Activated CD4-positive, CD25-positive, alpha-beta regulatory T cell treated with anti-CD3 and anti-CD28 coated beads, Interleukin-2, amount 50 U/mL, for 72 hours (primary cell): ENCODE measurements at regions not wholly inside any gene's neighbourhood (a gene's known extent, or its start where the extent isn't known, plus 50 kb on each side); places are given as distances from the start of the nearest gene placed in this dataset.
"Not testable (repeated sequence)": the region's sequence is repeated elsewhere in the genome, so short reads cannot be mapped to it uniquely, and the experiment has no call there.

Experiments
- DNase-seq: peaks from one replicate; pipeline ENCODE4 v3.0.0; 2021

GRCh38 chr2:212752730-212753351, 214.2 kb upstream of the ERBB4 start:
- no peak for DNase-seq

DNA sequence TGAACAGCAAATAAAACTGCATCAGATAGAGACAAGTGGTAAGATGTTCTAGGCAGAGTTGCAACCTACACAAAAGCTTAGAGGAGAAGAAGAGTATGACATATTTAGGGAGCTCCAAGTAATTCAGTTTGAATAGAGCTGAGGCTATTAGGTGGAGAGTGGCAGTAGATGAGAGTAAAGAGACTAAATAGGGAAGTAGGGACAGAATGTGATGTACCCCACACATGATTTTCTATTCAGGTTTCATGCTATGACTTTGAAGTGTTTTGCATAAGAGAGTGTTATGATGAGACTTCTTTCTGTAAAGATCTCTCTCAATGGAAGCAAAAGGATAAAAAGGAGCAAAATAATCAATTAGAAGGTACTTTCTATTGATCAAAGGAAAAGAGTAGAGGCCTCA, 206.8 kb upstream of the ERBB4 start:
- no peak for DNase-seq

DNA sequence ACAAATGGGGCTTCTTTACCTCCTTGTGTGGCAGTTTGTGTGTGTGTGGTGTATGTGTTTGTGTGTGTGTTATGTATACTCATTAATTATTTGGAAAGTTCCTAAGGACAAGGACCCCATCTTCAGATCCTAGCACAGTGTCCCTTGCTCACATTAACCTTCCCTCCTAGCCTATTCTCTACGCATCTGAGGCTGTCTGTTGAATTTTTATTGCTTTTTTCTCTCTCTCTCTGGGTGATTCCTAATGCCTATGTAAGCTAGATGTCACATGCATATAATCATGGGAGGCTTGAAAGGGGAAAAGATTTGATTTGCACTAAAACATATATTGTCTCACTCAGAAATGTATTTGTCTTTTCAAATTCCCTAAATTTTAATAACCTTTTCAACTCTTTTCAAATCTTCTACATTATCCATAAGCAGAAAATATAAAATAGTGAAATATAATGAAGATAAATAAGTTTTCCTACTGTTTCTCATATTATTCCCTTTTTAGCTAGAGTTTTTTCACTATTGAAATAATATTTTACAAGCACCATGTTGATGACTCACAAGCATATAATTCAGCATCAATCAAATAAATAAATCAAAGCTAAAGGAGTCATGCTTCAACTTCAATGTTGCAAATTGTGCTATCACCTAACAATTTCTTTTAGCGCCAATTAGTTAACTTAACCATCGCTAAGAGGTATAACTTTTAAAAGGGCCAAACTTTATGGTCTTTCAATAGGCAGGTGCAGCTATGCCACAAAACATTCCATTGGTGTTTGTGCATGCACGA, 199.0 kb upstream of the ERBB4 start:
- DNase-seq, result no peak

GRCh38 chr2:212736385-212736726, 197.8 kb upstream of the ERBB4 start:
- DNase-seq, result no peak

DNA sequence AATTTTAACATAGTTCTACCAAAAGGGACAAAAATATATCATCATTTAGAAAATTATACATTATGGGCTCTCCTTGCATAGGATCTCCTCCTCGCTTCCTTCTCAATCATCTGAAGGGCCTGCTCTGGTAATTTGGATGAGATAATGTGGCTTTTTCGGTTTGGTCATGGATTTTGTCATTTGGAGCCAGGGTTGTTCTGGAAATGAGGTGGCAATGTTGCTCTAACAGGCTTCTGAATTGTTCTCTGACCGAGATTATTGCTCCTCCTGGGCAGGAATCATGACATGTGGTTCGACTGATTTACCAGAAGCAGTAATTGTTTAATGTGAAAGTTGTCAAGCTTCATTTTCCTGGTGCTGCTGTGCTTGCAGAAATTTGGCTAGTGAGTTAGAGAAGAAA, 194.7 kb upstream of the ERBB4 start:
- no peak for DNase-seq

- no peak for DNase-seq
Observed at GRCh38 chr2:212732860-212733259, 194.3 kb upstream of the ERBB4 start.

DNA sequence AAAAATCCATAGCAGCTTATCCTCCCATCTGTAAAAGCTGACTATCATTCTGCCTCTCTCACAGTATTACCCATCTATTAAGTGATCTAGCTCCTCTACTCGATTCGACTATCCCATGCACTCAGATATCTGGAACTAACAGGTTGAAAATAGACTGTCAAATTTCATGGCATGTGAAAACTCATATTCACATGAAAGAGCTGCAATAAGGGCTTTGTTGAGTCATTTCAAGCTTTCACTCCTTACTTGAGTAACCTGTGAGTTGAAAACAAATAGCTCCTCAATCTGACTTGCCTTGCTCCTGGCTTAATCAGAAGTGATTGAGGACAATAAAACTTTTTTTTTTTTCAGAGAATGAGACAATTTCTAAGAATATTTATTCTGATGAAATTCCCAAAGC, 192.4 kb upstream of the ERBB4 start:
- DNase-seq, result no peak

DNA sequence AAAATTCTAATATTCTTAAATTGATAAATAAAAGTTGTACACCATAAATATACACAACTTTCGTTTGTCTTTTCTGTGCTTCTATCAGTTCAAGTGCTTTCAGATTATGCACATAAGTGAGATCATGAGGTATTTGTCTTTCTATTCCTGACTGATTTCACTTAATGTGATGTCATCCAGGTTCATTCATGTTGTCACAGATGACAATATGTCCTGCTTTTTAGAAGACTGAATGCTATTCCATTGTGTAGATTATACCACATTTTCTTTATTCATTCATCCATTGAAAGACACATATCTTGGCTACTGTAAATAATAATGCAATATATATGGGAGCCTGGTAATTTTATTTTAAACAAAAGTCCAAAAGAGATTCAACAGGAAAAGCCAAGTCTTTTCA, 190.1 kb upstream of the ERBB4 start:
- DNase-seq, result no peak

DNA sequence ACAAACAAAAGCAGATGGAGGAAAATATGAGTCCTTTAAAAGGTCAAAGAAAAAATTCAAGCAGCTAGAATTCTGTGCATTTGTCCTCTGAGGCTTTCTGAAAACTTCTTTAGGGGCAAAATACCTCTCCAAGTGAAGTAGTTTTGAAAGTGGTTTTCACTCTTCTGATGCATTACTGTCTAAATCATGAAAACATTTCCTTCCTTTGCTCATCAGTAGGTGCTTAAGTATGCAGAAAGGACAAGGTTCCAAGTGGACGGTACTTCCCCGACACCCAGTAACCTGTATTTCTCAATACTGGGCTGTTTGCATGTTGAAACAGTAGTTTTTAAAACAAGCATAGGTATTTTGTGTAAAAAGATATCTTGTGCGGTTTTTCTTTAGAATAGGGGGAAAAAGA, 189.1 kb upstream of the ERBB4 start:
- DNase-seq, result no peak

DNA sequence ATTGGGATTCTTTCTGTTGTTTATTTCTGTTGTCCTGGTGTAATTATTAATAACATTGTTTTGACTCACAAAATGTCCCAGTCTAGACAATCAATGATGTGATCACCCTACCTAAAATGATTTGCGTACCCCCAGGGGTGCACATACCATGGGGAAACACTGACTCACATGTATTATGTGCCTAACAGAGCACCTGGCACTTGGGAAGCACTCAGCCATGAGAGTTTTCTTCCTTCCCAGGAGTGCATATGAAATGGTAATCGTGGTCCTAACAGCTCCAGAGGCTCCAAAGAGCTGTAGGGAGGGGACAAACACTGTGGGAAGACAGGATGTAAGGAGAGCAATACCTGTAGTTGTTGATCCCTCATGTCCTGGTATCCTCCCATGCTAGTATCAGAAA, 187.8 kb upstream of the ERBB4 start:
- no peak for DNase-seq

DNA sequence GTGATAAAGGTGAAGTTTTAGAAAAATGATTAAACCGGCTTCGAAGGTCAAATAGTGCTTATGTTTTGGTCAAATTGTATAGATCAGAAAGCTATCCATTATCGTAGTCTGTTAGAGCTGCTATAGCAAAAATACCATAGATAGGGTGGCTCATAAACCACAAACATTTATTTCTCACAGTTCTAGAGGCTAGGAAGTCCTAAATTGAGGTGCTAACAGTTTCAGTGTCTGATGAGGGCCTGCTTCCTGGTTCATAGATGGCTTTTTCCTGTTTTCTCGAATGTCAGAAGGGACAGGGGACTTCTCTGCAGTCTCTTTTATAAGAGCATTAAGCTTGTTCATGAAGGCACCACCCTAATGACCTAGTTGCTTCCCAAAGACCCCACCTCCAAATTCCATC, 186.6 kb upstream of the ERBB4 start:
- DNase-seq, result no peak

GRCh38 chr2:212723226-212723625, 184.6 kb upstream of the ERBB4 start:
- no peak for DNase-seq

GRCh38 chr2:212722046-212722445, 183.4 kb upstream of the ERBB4 start:
- DNase-seq, result no peak

- no peak for DNase-seq
Observed at GRCh38 chr2:212721026-212721451, 182.4 kb upstream of the ERBB4 start.

DNA sequence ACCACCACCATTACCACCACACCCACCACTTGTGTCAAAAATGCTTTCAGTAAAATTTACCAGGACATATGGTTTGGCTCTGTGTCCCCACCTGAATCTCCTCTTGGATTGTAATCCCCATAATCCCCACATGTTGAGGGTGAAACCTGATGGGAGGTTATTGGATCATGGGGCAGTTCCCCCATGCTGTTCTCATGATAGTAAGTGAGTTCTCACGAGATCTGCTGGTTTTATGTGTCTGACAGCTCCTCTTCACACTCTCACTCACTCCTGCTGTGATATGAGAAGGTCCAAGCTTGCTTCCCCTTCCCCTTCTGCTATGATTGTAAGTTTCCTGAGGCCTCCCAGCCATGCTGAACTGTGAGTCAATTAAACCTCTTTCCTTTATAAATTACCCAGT, 176.8 kb upstream of the ERBB4 start:
- DNase-seq, result not testable (repeated sequence)

DNA sequence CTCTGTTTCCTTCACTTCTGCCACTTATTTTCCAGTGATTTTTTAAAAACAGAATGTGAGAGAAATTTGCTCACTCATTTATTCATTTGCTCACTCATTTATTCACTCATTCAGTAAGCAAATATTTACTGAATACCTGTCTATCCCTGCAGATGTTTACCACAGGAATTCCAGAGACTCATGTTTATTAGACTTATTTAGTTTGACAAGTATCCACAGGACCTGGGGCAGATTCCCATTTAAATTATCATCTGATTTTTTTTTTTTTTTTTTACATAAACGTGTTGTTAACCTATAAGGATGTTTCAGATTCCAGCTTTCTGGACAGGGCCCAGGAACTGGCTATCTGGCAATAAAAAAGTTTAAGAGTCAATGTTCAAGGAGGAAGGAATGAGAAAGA, 175.1 kb upstream of the ERBB4 start:
- no peak for DNase-seq

DNA sequence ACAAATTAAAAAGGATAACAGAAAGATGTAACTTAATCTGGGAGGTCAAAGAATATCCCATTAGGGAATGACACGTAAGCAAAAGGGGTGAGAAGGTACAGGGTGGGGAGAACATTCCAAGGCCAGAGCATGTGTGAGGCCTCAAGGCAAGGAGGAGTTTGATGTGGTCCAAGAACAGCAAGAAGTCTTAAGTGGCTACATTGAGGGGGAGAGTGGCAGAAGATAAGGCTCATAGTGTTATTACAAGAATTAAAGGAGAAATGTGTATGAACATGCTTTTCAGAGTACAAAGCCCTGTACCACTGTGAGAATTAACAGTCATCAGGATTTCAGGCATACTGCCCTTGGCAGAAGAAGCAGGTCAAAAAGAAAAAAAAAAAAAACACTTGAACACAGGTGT, 174.4 kb upstream of the ERBB4 start:
- no peak for DNase-seq

GRCh38 chr2:212712466-212712865, 173.9 kb upstream of the ERBB4 start:
- no peak for DNase-seq

DNA sequence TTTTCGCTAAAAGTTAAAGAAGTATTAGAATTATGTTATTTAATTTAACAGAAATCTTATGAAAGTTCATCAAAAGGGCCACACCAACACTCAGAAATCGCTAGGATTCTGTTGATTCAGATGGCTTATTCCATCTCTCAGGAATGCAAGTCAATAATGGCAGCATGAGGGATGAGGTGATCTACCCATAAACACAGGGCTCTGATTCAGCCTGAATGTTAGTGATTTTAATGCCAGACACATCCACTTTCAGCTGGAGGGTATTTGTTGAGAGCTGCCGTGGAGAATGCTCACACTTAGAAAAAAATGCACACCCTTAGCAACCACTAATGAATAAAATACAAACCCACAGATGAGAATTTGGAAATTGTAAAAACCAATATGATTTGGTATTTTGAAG, 173.3 kb upstream of the ERBB4 start:
- DNase-seq, result no peak

- DNase-seq, result no peak
Observed at GRCh38 chr2:212709280-212709679, 170.7 kb upstream of the ERBB4 start.

DNA sequence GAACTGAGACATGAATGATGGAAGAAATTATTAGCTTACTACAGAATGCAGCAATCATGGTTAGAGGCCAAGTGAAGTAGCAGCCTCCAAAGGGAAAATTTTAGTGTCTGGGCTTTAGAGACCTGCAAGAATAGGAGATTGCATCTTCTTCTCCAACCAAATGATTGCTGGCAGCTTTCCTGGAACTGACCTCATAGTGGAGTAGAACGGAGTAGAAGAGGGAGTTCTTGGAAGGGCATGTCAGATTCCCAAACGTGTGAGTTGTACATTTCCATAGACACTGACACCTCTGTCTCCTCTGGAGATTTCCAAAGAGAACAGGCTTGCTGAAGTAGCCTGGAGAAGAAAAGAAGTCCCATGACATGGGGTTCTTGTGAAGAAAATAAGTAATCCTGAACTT, 169.8 kb upstream of the ERBB4 start:
- no peak for DNase-seq

GRCh38 chr2:212695426-212695825, 156.8 kb upstream of the ERBB4 start:
- no peak for DNase-seq

DNA sequence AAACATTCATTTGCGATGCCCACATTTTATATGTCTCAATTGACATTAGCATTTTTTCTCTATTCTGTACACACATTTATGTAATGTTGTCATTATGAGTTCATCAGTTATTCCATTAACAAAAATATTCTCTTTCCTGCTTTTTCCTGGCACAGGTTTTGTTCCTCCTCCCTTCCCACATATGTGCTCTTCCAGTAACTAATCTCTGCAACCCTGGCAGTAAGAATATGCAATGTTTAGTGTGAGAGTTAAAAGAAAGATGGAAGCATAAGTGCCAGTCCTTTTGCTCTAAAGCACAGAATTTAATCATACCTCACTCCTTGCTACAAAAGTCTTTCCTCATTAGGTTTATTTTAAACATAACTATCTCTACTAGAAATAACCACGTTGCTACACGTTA, 155.8 kb upstream of the ERBB4 start:
- DNase-seq, result no peak

DNA sequence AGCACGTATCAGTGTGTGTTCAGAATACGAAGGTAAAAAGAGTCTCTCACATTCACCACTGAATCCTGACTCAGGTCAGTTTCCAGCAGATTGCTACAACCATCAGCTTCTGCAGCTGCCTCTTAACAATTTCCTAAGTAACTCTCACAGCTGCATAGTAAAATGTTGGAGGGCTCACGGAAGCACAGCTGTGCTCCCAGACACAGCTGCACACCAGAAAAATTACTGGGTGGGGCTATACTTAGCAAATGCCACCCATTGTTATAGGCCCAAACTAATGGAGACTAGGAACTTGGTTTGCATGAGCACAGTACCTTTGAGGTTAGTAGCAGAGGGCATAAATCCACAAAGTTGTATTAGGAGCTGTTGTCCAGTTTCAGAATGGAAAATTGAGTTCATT, 153.9 kb upstream of the ERBB4 start:
- DNase-seq, result no peak

DNA sequence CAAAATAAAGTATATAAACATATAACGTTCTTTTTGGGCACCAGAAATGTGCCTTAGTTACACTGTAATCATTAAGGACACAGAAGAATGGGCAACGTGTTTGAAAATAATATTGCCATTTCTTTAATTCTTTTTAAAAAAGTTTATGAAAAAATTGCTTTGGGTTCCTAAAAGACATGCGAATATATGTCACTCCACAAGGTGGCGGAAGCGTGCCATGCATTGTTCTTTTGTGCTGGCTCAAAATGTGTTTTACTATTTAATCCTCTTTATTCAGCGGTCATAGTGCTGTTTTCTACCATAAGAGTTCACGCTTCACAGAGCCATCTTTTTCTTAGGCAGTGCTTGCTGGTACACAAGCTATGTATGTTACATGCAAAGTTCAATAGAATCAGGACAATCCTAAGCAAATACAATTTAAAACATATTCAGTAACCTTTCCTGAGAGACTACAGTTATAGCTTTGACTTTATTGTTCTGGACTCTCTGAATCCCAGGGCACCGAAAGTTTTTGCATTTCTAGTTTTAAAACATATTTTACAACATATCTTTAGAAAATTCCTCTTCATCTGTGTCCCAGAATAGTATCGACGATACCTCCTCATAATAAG, 147.8 kb upstream of the ERBB4 start:
- DNase-seq, result peak; percentile 52
